ENCODE measurements at regions not wholly inside any gene's neighbourhood (a gene's known extent, or its start where the extent isn't known, plus 50 kb on each side); places are given as distances from the start of the nearest gene placed in this dataset.

DNA sequence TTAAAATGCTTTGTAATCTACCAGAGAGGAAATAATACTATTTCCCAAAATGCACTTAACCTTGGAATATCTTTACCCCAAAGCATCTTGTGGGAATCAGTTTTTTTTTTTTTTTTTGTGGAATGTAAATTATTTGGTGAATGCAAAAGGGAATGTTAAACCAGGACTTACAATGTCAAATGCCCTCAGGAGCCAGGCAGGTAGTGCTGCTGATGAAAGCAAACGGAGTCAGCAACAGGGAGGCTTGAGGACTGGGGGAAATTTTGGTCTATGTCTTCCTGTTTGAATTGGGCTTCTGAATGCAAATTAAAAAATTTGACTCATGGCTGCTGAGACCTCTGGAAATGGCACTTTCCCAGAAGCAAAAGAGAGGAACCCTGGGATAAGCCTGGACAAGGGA lies 96.5 kb upstream of the NLRP1 start:
- intact Hi-C loops (cut with DNase I; ENCODE audit: low total_unique reads): no loop called here
- 19 to 21% methylated on average over 1 of the region's 1 CpG for WGBS, 2 donors
- TF ChIP-seq, protein P1, sequence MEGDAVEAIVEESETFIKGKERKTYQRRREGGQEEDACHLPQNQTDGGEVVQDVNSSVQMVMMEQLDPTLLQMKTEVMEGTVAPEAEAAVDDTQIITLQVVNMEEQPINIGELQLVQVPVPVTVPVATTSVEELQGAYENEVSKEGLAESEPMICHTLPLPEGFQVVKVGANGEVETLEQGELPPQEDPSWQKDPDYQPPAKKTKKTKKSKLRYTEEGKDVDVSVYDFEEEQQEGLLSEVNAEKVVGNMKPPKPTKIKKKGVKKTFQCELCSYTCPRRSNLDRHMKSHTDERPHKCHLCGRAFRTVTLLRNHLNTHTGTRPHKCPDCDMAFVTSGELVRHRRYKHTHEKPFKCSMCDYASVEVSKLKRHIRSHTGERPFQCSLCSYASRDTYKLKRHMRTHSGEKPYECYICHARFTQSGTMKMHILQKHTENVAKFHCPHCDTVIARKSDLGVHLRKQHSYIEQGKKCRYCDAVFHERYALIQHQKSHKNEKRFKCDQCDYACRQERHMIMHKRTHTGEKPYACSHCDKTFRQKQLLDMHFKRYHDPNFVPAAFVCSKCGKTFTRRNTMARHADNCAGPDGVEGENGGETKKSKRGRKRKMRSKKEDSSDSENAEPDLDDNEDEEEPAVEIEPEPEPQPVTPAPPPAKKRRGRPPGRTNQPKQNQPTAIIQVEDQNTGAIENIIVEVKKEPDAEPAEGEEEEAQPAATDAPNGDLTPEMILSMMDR (IDR thresholded peaks at IDR 0.05): no peak
- no peak for TF ChIP-seq POLR2A (IDR thresholded peaks at IDR 0.05)
- no peak for DNase-seq (ENCODE audit: low spot score in 2 of 2)
- no peak overlapping the region for H3K4me3 ChIP-seq (ENCODE audit: low read depth, poor library complexity, severe bottlenecking)

DNA sequence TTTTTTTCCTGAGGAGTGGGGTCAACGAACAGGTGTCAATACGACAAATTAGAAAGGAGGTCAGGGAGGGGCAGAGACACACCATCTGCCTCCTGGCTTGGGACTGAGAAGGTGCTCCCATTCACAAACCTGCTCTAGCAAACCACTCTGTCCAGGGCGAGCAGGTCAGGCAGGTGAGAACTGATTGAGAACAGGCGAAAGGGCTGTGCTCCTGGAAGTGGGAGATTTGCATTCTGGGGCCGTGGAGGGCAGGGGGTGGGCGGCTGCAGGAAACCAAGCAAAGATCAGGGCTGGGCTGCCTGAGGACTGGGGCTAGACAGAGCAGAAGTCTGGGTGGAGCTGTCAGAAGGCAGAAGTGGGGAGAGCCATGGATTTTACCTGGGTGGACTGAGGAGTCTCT lies 98.9 kb upstream of the NLRP1 start:
- no peak for TF ChIP-seq POLR2A (IDR thresholded peaks at IDR 0.05)
- TF ChIP-seq, protein P1 (IDR thresholded peaks at IDR 0.05): no peak
- no peak for DNase-seq (ENCODE audit: low spot score in 2 of 2)
- 27 to 31% methylated on average over 6 of the region's 6 CpGs for WGBS, 2 donors
- intact Hi-C loops (cut with DNase I; ENCODE audit: low total_unique reads): no loop called here
- H3K4me3 ChIP-seq (ENCODE audit: low read depth, poor library complexity, severe bottlenecking): no peak overlapping the region

DNA sequence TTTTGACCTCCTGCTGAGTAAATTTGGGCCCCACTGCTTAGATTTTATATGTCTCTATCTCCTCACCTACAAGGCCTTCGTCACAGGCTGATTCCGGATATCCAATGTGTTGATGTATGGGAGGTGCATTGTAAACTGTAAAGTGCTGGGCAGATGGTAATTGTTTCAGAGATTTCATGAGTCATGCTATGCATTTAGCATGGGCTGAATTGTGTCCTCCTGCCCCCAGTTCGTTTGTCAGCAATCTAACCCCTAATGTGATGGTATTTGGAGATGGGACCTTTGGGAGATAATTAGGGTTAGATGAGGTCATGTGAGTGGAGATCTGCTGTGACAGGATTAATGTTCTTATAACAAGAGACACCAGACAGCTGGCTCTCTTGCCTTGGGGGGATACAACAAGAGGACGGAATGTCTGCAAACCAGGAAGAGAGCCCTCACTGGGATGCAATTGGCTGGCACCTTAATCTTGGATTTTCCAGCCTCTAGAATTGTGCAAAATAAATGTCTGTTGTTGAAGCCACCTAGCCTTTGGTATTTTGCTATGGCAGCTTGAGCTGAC lies 101.8 kb upstream of the NLRP1 start:
- no peak for DNase-seq (ENCODE audit: low spot score in 2 of 2)
- WGBS, 2 donors: 64 to 77% methylated on average over 4 of the region's 4 CpGs
- intact Hi-C loops (cut with DNase I; ENCODE audit: low total_unique reads): no loop called here
- TF ChIP-seq, protein P1 (IDR thresholded peaks at IDR 0.05): no peak
- no peak for TF ChIP-seq POLR2A (IDR thresholded peaks at IDR 0.05)
- H3K4me3 ChIP-seq (ENCODE audit: low read depth, poor library complexity, severe bottlenecking): no peak overlapping the region

DNA sequence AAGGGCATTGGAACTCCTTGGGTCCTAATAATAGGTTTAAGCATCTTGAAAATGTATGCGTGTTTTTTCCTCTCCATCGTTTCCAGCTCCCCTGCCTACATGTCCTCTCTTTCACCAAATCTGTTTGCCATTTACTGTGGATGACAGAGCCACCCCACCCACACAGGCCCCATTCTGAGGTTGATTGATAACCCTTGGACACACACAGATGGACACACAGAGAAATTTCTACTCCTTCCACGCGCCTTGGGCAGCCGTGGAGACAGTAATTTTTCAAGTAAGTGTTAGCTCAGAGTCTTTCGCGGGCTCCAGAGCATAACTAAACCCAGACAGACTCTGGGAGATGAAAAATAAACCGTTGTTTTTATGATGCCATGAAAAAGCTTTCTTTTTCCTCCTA lies 103.3 kb upstream of the NLRP1 start:
- WGBS, 2 donors: 68 to 74% methylated on average over 8 of the region's 8 CpGs
- H3K4me3 ChIP-seq (ENCODE audit: low read depth, poor library complexity, severe bottlenecking): no peak overlapping the region
- TF ChIP-seq, protein P1 (IDR thresholded peaks at IDR 0.05): no peak
- TF ChIP-seq POLR2A (IDR thresholded peaks at IDR 0.05): no peak
- DNase-seq (ENCODE audit: low spot score in 2 of 2): no peak
- intact Hi-C loops (cut with DNase I; ENCODE audit: low total_unique reads): no loop called here

DNA sequence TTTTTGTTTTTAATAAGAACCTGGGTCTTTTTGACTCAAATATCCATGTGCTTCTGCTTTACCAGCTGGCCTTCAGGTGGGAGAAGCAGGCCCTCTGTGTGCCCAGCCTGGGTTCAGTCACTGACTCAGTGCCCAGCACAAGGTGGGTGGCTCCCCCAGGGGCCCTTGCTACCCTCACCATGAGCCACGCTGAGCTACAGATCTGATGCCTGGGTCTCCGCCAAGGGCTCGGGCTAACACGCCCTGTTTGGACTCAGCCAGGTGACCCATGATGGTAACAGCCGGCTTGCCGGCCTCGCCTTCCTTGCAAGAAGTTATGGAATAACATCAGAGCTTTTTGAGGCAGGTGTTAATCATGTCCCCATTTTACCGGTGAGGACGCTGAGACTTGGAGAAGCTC lies 109.5 kb upstream of the NLRP1 start:
- TF ChIP-seq, protein P1 (IDR thresholded peaks at IDR 0.05): no peak
- intact Hi-C loops (cut with DNase I; ENCODE audit: low total_unique reads): no loop called here
- WGBS, 2 donors: 50 to 67% methylated on average over 9 of the region's 9 CpGs
- H3K4me3 ChIP-seq (ENCODE audit: low read depth, poor library complexity, severe bottlenecking): no peak overlapping the region
- DNase-seq (ENCODE audit: low spot score in 2 of 2): no peak

DNA sequence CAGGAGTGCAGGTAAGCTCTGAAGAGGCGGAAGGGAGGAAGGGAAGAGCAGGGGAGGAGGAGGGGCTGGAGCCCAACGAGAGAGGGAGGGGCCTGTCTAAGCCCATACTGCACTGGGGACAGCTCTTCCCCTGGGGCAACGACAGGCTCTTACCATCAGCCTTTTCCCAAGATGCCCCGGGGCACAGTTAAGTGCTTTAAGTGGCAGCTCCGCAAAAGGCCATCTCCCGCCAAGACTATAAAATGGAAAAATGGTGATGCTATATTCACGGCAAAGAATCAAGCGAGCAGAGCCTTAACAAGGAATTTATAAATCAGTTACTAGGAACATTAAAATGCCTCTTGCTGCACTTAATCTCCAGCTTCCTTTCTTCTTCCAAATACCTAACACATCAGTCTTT lies 110.2 kb upstream of the NLRP1 start:
- TF ChIP-seq POLR2A (IDR thresholded peaks at IDR 0.05): no peak
- TF ChIP-seq, protein P1 (IDR thresholded peaks at IDR 0.05): no peak
- no peak overlapping the region for H3K4me3 ChIP-seq (ENCODE audit: low read depth, poor library complexity, severe bottlenecking)
- DNase-seq (ENCODE audit: low spot score in 2 of 2): no peak
- intact Hi-C loops (cut with DNase I; ENCODE audit: low total_unique reads): no loop called here
- WGBS, 2 donors: 28 to 34% methylated on average over 8 of the region's 8 CpGs
